GM19455 (cell line): ENCODE measurements at regions not wholly inside any gene's neighbourhood (a gene's known extent, or its start where the extent isn't known, plus 50 kb on each side); places are given as distances from the start of the nearest gene placed in this dataset.

Source experiments
- ATAC-seq: cut with Tn5 transposase; IDR thresholded peaks from one replicate; pipeline ENCODE4 v1.9.1; 2021; ENCODE audit not compliant: unreplicated experiment

GRCh38 chr4:162657966-162658365, 494.2 kb upstream of the FSTL5 start:
- no peak for ATAC-seq

GRCh38 chr4:162650166-162650565, 486.4 kb upstream of the FSTL5 start:
- ATAC-seq, result no peak

- ATAC-seq, result no peak
Measured at GRCh38 chr4:162645381-162645780, 481.6 kb upstream of the FSTL5 start.

GRCh38 chr4:162644346-162644745, 480.5 kb upstream of the FSTL5 start:
- ATAC-seq, result no peak

- no peak for ATAC-seq
Measured at GRCh38 chr4:162640152-162640551, 476.4 kb upstream of the FSTL5 start.

- ATAC-seq, result no peak
Measured at GRCh38 chr4:162634390-162634789, 470.6 kb upstream of the FSTL5 start.

- no peak for ATAC-seq
Measured at GRCh38 chr4:162622664-162623063, 458.9 kb upstream of the FSTL5 start.

- ATAC-seq, result no peak
Measured at GRCh38 chr4:162610116-162610515, 446.3 kb upstream of the FSTL5 start.

GRCh38 chr4:162586266-162586665, 422.5 kb upstream of the FSTL5 start:
- ATAC-seq, result no peak

- no peak for ATAC-seq
Measured at GRCh38 chr4:162582180-162582579, 418.4 kb upstream of the FSTL5 start.

- no peak for ATAC-seq
Measured at GRCh38 chr4:162565730-162566129, 401.9 kb upstream of the FSTL5 start.

- ATAC-seq, result no peak
Measured at GRCh38 chr4:162560073-162560472, 396.3 kb upstream of the FSTL5 start.

GRCh38 chr4:162557516-162558106, 393.8 kb upstream of the FSTL5 start:
- no peak for ATAC-seq

GRCh38 chr4:162535121-162535520, 371.3 kb upstream of the FSTL5 start:
- no peak for ATAC-seq

- no peak for ATAC-seq
Measured at GRCh38 chr4:162523171-162523570, 359.4 kb upstream of the FSTL5 start.

- no peak for ATAC-seq
Measured at GRCh38 chr4:162522724-162523123, 358.9 kb upstream of the FSTL5 start.

GRCh38 chr4:162510937-162511336, 347.1 kb upstream of the FSTL5 start:
- no peak for ATAC-seq

- no peak for ATAC-seq
Measured at GRCh38 chr4:162510115-162510514, 346.3 kb upstream of the FSTL5 start.

GRCh38 chr4:162509333-162509732, 345.5 kb upstream of the FSTL5 start:
- no peak for ATAC-seq

- no peak for ATAC-seq
Measured at GRCh38 chr4:162506253-162506652, 342.5 kb upstream of the FSTL5 start.

GRCh38 chr4:162503868-162504267, 340.1 kb upstream of the FSTL5 start:
- no peak for ATAC-seq

- no peak for ATAC-seq
Measured at GRCh38 chr4:162502109-162502508, 338.3 kb upstream of the FSTL5 start.

GRCh38 chr4:162499478-162499877, 335.7 kb upstream of the FSTL5 start:
- no peak for ATAC-seq

GRCh38 chr4:162498168-162498567, 334.4 kb upstream of the FSTL5 start:
- ATAC-seq, result no peak
